HUDEP-2 (cell line): ENCODE measurements at regions not wholly inside any gene's neighbourhood (a gene's known extent, or its start where the extent isn't known, plus 50 kb on each side); places are given as distances from the start of the nearest gene placed in this dataset.

Source experiments
- DNase-seq, 76 experiments: peaks; one replicate each; lab custom pipeline; 2025; ENCODE audit not compliant: unreplicated experiment in 76 of 76; lab: John Stamatoyannopoulos, UW

DNA sequence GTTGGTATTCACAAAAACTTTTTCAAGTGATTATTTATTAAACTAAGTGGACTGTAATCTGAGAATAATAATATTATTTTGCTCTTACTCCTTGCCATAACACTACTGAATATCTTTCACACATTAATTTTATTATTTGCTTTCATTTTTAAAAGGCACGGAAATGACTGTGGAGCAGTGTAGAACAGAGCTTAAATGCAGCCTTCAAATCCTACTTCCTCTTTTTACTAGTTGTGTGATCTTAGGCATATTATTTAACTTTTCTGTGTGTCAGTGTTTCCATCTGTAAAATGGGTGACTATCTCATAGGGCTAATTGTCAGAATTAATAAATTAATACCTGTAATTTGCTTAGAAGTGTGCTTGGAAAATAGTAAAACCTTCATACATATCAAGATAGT lies 55.5 kb upstream of the SLC8A1 start:
- no peak for DNase-seq

DNA sequence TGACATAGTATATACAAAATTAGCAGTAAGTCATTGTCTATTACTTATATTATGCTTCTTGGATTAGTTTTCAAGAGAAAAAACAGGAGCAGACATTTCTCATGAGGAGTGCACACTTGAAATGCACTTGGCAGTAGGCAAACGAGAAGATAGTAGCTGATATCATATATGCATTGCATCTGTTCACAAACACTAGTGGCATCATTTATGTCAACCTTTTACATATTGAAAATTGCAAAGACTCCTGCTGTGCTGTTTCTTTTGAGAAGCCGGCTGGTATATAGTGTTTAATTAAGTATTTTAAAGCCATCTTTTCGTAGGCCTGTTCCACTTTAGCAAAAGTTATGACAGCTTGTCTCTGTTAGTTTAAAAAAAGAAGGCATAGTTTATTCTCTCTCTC lies 58.4 kb upstream of the SLC8A1 start:
- no peak for DNase-seq

DNA sequence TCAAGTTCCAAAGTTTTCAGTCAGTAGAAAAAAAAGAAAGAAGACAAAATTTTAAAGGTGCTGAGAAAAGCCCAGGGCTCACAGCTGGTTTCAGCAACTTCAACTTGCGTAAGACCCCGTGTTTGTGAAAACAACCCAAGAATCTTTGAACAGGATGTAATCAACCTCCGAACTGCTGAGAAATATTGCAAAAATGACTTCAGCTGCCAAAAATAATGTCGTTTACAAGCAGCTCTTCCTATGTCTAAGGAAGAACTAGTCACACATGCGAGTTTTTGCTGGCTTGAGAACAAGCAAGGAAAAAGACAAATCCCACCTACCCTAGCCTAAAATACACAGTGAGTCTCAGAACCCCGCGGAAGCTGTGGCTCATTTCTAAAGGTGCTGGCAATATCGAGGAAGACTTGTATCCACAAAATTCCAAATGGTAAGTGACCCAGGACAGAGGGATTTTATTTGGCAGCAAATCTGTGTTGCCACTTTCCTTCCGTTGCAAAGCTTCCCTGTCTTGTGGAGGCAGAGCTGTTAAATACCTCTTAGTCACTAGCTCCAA lies 59.8 kb upstream of the SLC8A1 start:
- no peak for DNase-seq

DNA sequence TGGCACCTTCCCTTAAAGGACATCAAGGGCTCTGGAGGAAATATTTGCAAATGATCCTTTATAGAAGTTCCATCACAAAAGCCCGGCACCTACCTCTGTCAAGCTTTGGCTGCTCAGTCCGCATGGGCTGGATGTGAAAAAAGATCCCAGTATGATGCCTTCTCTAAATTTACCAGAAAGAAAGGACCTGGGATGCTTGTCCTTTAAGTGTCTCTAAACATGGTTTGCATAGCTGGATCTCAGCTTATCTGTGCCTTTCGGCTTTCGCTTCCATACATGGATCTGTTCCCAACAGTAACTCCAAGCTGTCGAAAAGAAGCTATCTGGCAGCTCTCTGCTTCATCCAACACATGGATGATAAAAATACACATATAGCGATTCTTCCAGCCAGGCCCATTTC lies 60.4 kb upstream of the SLC8A1 start:
- DNase-seq, result no peak

DNA sequence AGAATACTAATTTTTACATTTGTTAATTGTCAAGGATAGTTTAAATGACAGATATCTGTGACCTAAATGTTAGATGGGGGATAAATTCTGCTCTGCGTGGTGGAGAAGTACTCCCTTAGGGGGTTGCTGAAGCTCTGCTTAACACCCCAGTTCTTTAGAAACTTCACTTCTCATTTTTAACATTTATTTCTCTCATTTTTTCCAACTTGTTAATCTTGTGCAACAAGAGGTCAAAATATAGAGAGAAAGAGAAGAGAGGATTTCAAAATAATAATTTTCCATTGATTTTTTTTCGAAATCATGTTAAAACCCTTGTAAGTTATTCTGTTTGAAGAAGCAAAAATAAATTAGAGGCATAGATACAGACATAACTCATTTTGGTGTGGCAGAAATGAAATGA lies 61.3 kb upstream of the SLC8A1 start:
- no peak for DNase-seq

DNA sequence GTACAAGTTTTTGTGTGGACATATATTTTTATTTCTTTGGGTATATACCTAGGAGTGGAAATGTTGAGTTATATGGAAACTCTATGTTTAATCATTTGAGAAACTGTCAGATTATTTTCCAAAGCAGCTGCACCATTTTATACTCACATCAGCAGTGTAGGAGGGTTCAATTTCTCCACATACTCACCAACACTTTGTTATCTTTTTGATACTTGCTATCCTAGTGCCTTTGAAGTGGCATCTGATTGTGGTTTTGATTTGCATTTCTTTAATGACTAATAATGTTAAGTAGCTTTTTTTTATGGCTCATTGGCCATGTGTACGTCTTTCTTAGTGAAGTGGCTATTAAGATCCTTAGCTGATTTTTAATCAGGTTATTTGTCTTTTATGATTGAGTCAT lies 64.7 kb upstream of the SLC8A1 start:
- no peak for DNase-seq

DNA sequence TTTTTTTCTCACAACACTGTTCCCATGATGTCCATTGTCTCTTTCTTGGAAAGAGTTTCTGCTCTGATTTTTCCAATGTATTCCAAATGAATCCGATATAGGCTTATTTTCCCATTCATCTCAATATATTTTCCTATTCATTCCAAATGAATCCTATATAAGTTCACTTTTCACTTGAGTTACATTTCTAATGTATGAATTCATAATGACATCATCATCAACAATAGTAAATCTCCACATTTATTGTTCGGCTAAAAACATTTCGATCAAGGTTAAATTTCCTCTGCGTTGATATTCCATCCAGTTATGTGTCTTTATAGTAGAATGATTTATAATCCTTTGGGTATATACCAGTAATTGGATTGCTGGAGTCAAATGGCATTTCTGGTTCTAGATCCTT lies 76.7 kb upstream of the SLC8A1 start:
- DNase-seq, result no peak

DNA sequence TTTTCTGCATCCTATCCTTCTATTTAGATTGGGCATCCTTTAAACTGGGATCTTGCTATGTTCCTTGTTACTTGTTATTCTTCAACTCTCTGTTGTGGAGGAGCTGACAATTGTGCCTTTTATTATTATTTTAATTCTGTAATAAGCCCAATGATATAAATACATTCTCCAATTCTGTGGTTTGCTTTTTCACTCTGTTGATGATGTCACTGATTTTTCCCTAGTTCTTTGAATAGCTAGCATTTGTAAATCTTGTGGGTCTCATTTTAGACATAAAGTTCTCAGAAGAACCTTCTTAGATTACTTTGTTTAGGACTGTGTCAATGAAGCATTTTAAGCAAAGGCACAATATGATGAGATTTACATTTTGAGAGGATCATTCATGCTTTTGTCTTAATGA lies 79.5 kb upstream of the SLC8A1 start:
- DNase-seq, result no peak

DNA sequence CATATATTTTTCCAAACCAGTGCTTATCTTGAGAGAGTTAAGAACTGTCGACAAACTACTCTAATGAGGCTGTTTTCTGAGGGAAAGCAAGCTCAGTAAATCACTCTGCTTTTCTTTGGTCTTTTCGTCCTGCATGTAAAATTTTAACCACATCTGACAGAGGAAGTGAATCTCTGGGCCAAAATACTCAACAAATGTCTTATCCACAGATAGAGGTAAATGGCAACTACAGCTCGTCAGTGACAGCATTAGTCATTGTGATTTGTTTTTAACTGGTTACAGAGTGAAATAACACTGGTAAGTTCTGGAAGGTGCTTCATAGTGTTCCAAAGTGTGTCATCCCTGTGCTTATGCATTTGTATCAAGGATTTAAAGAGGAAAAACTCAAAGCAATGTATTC lies 82.6 kb upstream of the SLC8A1 start:
- no peak for DNase-seq

DNA sequence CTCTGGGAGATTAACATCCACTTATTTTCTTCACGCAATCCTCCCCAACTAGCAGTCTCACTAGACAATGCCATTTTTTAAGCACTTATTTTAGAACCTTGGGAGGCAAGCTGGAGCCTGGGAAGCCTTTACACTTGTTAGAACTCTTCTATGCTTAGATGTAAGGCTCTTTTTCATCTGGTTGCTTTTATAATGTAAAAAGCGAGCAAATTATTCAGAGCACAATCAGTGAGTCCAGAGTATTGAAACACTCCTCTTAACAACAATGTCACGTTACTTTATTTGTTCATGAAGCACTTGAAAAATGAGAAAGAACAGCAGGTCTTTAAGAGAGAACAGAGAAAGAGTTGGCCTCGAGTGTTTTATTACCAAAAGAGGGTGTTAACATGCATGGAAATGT lies 84.1 kb upstream of the SLC8A1 start:
- no peak for DNase-seq

DNA sequence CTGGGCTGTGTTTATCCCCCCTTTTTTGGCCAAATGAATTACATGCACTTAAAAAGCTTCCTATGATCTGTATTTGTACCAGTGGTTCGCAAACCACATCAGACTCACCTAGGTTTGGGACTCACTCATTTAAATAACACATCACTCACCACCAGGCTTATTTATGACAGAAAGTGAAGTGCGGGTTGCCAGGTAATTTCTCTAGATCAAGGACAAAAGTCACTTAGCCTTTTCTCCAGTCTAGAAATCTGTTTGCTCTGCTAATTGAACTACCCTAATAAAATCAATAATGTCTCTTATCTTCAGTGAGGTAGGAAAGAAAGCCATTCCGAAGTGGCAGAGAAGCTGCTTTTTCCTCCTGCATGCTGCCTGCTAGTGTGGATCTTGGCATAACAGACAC lies 88.1 kb upstream of the SLC8A1 start:
- no peak for DNase-seq

DNA sequence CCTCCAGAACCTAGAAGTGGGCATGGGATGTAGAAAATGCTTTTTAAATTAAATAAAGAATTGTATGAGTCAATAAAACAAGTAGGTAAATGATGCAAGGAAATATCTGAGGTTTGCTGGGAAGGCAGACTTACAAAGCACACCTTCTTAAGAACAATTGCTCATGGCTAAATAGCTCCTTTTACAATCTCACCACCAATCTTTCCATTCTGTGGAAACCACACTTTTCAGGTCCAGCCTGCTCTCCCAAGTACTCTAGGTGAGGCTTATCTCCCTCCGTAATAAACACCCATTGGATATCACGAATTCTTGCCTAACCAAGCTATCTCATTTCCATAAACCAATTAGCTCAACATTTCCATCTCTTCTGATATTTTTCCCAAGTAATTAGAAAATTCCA lies 91.5 kb upstream of the SLC8A1 start:
- DNase-seq, result no peak

DNA sequence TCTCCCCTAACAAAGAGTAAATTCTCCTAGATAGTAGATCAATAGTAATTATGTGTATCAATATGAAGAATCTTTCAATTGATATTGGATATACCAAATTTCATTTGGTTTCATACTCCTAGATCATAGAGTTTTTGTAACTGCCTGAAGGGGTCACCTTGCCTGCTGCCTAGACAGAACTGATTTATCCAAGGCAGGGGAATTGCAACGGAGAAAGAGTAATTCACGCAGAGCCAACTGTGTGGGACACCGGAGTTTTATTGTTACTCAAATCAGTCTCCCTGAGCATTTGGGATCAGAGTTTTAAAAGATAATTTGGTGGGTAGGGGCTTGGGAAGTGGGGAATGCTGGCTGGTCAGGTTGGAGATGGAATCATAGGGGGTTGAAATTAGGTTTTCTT lies 92.2 kb upstream of the SLC8A1 start:
- DNase-seq, result no peak

DNA sequence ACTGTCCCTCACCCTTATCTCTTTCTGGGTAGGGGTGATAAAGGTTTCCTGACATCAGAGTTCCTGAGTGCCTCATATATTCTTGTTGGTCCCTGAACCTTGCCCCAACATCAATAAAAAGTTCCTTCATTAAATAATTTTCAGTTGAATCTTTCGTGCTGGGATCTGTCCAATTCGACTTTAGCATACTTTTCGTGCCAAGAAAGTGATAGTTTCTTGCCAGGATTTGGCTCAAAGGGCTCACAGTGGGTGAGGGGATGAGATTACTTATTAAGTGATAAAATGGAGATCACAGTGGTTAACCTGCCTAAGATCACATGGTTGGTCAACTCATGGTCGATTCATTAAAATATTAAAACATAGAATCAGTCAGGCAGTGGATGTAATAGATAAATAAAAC lies 93.8 kb upstream of the SLC8A1 start:
- DNase-seq, result no peak

DNA sequence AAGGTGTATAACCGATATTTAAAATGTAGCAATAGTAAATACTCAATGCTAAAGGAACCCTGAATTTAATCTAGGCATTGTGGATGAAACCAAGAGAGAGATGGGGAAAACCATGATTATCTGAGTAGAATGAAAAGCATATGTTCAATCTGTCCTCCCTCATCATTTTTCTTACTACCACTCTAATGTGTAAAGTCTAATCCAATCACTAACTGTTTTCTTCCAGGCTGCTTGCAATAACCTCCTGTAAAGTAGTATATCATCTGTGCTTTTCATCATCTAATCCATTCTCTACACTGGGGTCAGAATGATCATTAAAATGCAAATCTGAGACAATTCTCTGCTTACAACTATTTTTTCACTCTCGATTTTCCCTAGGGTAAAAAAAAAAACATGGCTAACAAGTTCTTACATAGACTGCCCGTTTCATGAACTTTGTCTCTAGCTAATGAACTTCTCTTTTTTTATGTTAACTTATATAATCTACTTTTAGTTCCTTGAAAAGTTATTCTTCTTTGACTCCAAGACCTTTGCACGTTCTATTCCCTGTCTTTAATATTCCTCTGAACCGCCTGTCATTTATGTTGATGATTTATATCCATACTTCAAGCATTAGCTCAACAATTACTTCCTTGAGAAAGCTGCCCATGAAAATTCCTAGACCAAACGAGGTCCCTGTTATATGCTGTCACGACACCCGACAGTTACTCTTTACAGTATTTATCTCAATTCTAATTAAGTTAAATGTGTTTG lies 94.7 kb upstream of the SLC8A1 start:
- no peak for DNase-seq

DNA sequence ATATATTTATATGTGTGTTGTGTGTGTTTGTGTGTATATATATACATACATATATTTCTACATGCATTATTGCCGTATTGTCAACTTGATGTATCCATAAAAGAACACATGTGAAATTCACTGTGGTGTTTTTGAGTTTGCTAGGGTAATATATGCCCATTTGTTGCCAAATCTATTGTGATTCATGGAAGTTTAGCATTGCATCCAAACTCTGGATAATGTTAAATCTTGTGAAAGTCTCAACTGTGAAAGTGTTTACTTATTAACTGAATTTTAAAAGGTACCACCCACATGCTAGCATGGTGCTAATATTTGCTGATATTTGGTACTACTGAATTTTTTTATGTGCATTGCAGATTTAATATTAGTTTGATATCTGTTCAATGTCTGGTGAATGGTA lies 96.6 kb upstream of the SLC8A1 start:
- DNase-seq, result no peak

DNA sequence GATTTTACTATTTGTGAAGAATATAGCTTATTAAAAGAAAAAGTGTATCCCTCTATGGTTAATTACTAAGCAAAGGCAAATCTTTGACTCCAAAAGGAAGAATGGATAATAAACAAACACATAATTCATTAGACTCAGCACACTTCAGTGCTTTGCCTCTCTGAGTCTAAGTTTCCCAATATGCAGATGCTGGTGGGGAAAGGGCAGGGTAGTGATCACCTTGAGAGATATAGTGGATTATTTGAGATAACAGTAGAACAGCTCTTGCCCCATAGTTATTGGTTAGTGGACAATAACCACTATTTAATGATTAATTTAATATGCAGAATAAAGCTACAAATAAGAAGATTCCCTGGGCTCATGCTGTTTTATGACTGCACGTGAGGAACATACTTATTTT lies 98.2 kb upstream of the SLC8A1 start:
- no peak for DNase-seq

DNA sequence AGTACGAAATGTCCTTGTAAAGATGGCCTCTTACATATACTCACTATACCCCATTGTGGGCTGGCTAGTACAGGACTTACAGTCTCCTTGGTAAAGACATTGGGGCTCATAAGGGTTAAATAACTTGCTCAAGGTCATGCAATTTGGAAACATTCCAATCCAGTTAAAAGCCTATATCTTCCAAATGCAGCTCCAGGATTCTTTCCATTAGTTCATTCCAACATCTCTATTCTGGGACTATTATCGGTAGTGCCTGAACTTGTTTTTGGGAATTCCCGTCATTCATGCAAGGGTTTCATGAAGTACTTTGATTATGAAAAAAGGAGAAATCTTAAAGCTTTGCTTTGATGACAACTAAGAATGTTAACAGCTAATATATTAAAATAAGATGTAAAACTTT lies 99.2 kb upstream of the SLC8A1 start:
- DNase-seq, result no peak

DNA sequence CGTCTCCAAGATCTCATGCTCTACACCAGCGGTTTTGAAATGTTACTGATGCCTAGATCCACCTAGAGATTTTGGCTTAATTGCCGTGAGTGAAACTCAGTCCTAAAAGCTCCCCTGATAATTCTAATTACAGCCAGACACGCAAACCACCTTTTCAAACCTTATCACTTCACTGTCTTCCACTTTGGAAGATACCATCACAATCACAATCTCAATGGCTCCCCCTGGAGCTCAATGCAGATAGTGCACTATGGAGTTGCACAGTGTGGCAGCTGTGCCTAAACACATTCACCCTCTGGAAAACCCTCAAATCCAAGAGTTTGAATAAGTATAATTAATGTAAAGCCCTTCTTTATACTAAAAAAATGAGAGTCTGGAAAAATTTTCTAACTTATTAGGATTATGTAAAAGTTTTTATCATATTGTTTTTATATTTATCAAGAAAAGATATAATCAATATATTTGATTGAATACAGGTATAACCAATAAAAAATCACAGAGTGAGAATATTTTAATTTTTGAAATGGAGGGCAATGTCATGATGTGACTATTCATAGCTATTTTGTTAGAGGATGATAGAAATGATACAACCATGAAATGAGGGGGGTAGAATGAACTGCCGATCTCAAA lies 102.9 kb upstream of the SLC8A1 start:
- peak in 53 of 76 experiments; percentile 1 to 70 (median 18) for DNase-seq

DNA sequence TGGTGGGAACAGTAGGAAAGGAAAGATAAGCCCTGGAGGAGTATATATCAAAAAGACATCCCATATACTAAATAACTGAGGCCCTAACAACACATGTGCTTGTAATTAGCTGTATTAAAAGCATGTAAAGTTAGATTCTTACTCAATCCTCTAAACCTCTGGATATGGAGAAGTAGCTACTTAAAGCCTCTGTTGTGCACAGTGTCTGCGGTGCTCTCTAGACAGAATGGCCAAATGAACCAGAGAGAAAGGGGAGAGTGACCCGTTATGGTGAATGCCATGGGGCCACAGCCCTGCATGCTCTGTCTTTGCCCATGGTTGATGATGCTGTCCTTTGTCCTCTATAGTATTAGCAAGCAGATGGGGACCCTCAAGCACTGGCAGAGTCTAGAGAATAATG lies 104.4 kb upstream of the SLC8A1 start:
- DNase-seq, result no peak

DNA sequence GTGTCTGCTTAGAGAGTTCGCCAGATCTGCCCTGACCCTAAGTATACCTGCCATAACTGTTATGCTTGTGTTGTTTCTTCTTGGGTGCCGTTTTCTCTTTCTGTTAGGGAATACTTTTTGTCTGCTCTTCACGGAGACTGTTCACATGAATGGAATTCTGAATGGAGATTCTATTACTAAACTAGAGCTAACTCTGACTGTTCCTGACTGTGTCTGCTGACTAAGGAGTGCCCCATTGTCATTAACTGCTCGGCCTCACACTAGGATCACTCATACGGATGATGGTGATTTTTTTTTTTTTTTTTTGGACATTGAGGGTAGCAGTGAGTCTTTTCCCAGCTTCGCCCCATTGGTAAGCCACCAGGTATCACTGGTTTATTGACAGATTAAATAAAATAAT lies 104.8 kb upstream of the SLC8A1 start:
- DNase-seq, result no peak

DNA sequence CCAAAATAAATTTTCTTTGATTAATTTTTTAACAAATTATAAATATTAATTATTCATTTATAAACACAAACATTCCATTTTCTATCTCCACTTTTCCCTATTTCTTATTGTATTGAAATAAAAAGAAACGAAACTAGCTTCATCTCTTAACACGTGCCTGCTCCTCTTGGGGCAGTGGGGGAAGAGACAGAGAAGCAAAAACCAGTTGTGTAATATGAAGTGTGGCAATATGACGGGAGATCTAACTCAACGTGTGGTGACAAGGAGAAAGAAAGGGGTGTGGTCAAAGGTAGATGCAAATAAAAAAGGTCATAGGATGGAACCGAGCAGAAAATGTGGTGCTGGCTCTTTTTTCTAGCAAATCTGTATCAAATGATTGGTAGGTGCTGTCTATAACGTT lies 106.9 kb upstream of the SLC8A1 start:
- no peak for DNase-seq
